HEK293 (cell line): ENCODE measurements at regions not wholly inside any gene's neighbourhood (a gene's known extent, or its start where the extent isn't known, plus 50 kb on each side); places are given as distances from the start of the nearest gene placed in this dataset.

Source experiments
- BCL11B ChIP-seq: fragments of 450-650 bp; formaldehyde crosslinking; IDR thresholded peaks from 2 replicates; pipeline ENCODE4 v1.5.1; 2016; ENCODE audit warnings: low read depth, missing biosample characterization, missing genetic modification characterization
- HOXD13 ChIP-seq: sonication (generic); formaldehyde crosslinking; IDR thresholded peaks from 2 replicates; pipeline ENCODE4 v1.8.0; 2022; ENCODE audit warnings: missing genetic modification reagents, borderline replicate concordance
- KLF10 ChIP-seq: fragments of 450-650 bp; IDR thresholded peaks from 2 replicates; pipeline ENCODE4 v1.5.1; 2018; ENCODE audit warnings: missing biosample characterization, mild to moderate bottlenecking, missing genetic modification characterization
- KLF8 ChIP-seq: fragments of 450-650 bp; formaldehyde crosslinking; IDR thresholded peaks from 2 replicates; pipeline ENCODE4 v1.5.1; 2016; ENCODE audit warnings: missing biosample characterization, missing genetic modification characterization
- MYNN ChIP-seq: fragments of 450-650 bp; formaldehyde crosslinking; IDR thresholded peaks from 2 replicates; pipeline ENCODE4 v1.5.1; 2016; ENCODE audit warnings: missing biosample characterization, missing genetic modification characterization, borderline replicate concordance
- SETDB1 ChIP-seq: IDR thresholded peaks from one replicate; pipeline ENCODE4 v1.6.1; 2017; ENCODE audit warnings: mild to moderate bottlenecking, low read length, moderate library complexity, mixed read lengths; ENCODE audit not compliant: insufficient read length
- SP7 ChIP-seq: fragments of 450-650 bp; formaldehyde crosslinking; IDR thresholded peaks from 2 replicates; pipeline ENCODE4 v1.5.1; 2016; ENCODE audit warnings: missing biosample characterization, missing genetic modification characterization
- YY2 ChIP-seq: fragments of 450-650 bp; formaldehyde crosslinking; IDR thresholded peaks from 2 replicates; pipeline ENCODE4 v1.5.1; 2016; ENCODE audit warnings: missing biosample characterization, missing genetic modification characterization
- ZBTB8A ChIP-seq: fragments of 450-650 bp; formaldehyde crosslinking; IDR thresholded peaks from 2 replicates; pipeline ENCODE4 v1.5.1; 2016; ENCODE audit warnings: missing biosample characterization, missing genetic modification characterization
- ZNF133 ChIP-seq: fragments of 450-650 bp; formaldehyde crosslinking; IDR thresholded peaks from 2 replicates; pipeline ENCODE4 v1.5.1; 2016; ENCODE audit warnings: missing biosample characterization, missing genetic modification characterization
- ZNF146 ChIP-seq: fragments of 450-650 bp; formaldehyde crosslinking; IDR thresholded peaks from 2 replicates; pipeline ENCODE4 v1.5.1; 2016; ENCODE audit warnings: missing biosample characterization, missing genetic modification characterization
- ZNF16 ChIP-seq: fragments of 450-650 bp; formaldehyde crosslinking; IDR thresholded peaks from 2 replicates; pipeline ENCODE4 v1.5.1; 2016; ENCODE audit warnings: low read depth, missing biosample characterization, missing genetic modification characterization
- ZNF174 ChIP-seq: fragments of 450-650 bp; formaldehyde crosslinking; IDR thresholded peaks from 2 replicates; pipeline ENCODE4 v1.5.0; 2017; ENCODE audit warnings: missing biosample characterization, mild to moderate bottlenecking, missing genetic modification characterization
- ZNF2 ChIP-seq: fragments of 450-650 bp; formaldehyde crosslinking; IDR thresholded peaks from 2 replicates; pipeline ENCODE4 v1.5.1; 2016; ENCODE audit warnings: missing biosample characterization, missing genetic modification characterization
- ZNF23 ChIP-seq: fragments of 450-650 bp; formaldehyde crosslinking; IDR thresholded peaks from 2 replicates; pipeline ENCODE4 v1.5.1; 2016; ENCODE audit warnings: missing biosample characterization, missing genetic modification characterization, borderline replicate concordance
- ZNF274 ChIP-seq, 2 experiments: fragments of 200-500 bp in 1 of 2; fragments of 450-650 bp in 1 of 2; sonication (Bioruptor generic) in 1 of 2; formaldehyde crosslinking in 1 of 2; IDR thresholded peaks; 2 replicates each; pipeline versions ENCODE4 v1.5.1 to v1.6.1; 2014 to 2016; ENCODE audit warnings: borderline replicate concordance in 1 of 2, inconsistent platforms in 1 of 2, low read length in 1 of 2, missing biosample characterization in 1 of 2, missing genetic modification characterization in 1 of 2
- ZNF311 ChIP-seq: fragments of 450-650 bp; formaldehyde crosslinking; IDR thresholded peaks from 2 replicates; pipeline ENCODE4 v1.5.1; 2017; ENCODE audit warnings: missing biosample characterization, missing genetic modification characterization, borderline replicate concordance
- ZNF423 ChIP-seq: fragments of 450-650 bp; formaldehyde crosslinking; IDR thresholded peaks from 2 replicates; pipeline ENCODE4 v1.5.1; 2016; ENCODE audit warnings: missing biosample characterization, missing genetic modification characterization
- ZNF426 ChIP-seq: fragments of 450-650 bp; formaldehyde crosslinking; IDR thresholded peaks from 2 replicates; pipeline ENCODE4 v1.5.1; 2017; ENCODE audit warnings: missing biosample characterization, missing genetic modification characterization, mild to moderate bottlenecking, inconsistent platforms, moderate library complexity
- ZNF48 ChIP-seq: fragments of 450-650 bp; formaldehyde crosslinking; IDR thresholded peaks from 2 replicates; pipeline ENCODE4 v1.5.1; 2016; ENCODE audit warnings: missing biosample characterization, missing genetic modification characterization
- ZNF529 ChIP-seq: fragments of 450-650 bp; formaldehyde crosslinking; IDR thresholded peaks from 2 replicates; pipeline ENCODE4 v1.5.1; 2017; ENCODE audit warnings: missing genetic modification characterization, missing biosample characterization; ENCODE audit not compliant: insufficient replicate concordance
- ZNF549 ChIP-seq: fragments of 450-650 bp; IDR thresholded peaks from 2 replicates; pipeline ENCODE4 v1.5.1; 2018; ENCODE audit warnings: missing biosample characterization, missing genetic modification characterization, mild to moderate bottlenecking, inconsistent platforms, moderate library complexity
- ZNF555 ChIP-seq: fragments of 450-650 bp; formaldehyde crosslinking; conservative IDR thresholded peaks from 2 replicates; pipeline ENCODE4 v1.5.1; 2017; ENCODE audit warnings: missing biosample characterization, mild to moderate bottlenecking, missing genetic modification characterization, inconsistent platforms
- ZNF585B ChIP-seq: fragments of 450-650 bp; formaldehyde crosslinking; IDR thresholded peaks from 2 replicates; pipeline ENCODE4 v1.5.1; 2016; ENCODE audit warnings: missing biosample characterization, missing genetic modification characterization
- ZNF658 ChIP-seq: fragments of 450-650 bp; formaldehyde crosslinking; IDR thresholded peaks from 2 replicates; pipeline ENCODE4; 2016; ENCODE audit warnings: missing biosample characterization, missing genetic modification characterization
- ZNF701 ChIP-seq: fragments of 450-650 bp; formaldehyde crosslinking; IDR thresholded peaks from 2 replicates; pipeline ENCODE4 v1.5.1; 2016; ENCODE audit warnings: missing biosample characterization, missing genetic modification characterization
- ZNF707 ChIP-seq: fragments of 450-650 bp; formaldehyde crosslinking; IDR thresholded peaks from 2 replicates; pipeline ENCODE4 v1.5.1; 2016; ENCODE audit warnings: missing biosample characterization, missing genetic modification characterization
- ZNF76 ChIP-seq: fragments of 450-650 bp; formaldehyde crosslinking; IDR thresholded peaks from 2 replicates; pipeline ENCODE4; 2016; ENCODE audit warnings: low read depth, missing biosample characterization, missing genetic modification characterization, borderline replicate concordance
- ZNF843 ChIP-seq: fragments of 450-650 bp; formaldehyde crosslinking; IDR thresholded peaks from 2 replicates; pipeline ENCODE4 v1.5.1; 2016; ENCODE audit warnings: missing biosample characterization, missing genetic modification characterization
- TF ChIP-seq, protein P1 (sequence below): fragments of 450-650 bp; formaldehyde crosslinking; IDR thresholded peaks from 2 replicates; pipeline ENCODE4 v1.5.1; 2016; ENCODE audit warnings: missing biosample characterization, missing genetic modification characterization
- TF ChIP-seq, protein P2 (sequence below): fragments of 450-650 bp; formaldehyde crosslinking; IDR thresholded peaks from 2 replicates; pipeline ENCODE4 v1.5.1; 2016; ENCODE audit warnings: missing biosample characterization, missing genetic modification characterization
- TF ChIP-seq, protein P3 (sequence below): fragments of 450-650 bp; IDR thresholded peaks from 2 replicates; pipeline ENCODE4 v1.5.1; 2018; ENCODE audit warnings: missing biosample characterization, missing genetic modification characterization
- TF ChIP-seq, protein P4 (sequence below): fragments of 450-650 bp; formaldehyde crosslinking; IDR thresholded peaks from 2 replicates; pipeline ENCODE4 v1.5.1; 2016; ENCODE audit warnings: missing biosample characterization, missing genetic modification characterization, borderline replicate concordance
- TF ChIP-seq, protein P5 (sequence below): sonication (generic); formaldehyde crosslinking; IDR thresholded peaks from 2 replicates; pipeline ENCODE4 v1.8.1; 2022; ENCODE audit warnings: mild to moderate bottlenecking, moderate library complexity, missing genetic modification reagents
- TF ChIP-seq, protein P6 (sequence below): fragments of 450-650 bp; formaldehyde crosslinking; IDR thresholded peaks from 2 replicates; pipeline ENCODE4 v1.5.1; 2016; ENCODE audit warnings: missing biosample characterization, missing genetic modification characterization

DNA sequence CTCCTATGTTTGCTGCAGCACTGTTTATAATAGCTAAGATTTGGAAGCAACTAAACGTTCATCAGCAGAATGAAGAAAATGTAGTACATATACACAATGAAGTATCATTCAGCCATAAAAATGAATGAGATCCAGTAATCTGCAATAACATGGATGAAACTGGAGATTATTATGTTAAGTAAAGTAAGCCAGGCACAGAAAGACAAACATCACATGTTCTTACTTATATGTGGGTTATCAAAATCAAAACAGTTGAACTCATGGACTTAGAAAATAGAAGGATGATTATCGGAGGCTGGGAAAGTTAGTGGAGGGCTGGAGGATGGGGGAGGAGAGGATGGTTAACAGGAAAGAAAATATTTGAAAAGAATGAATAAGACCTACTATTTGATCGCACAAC lies 1017.6 kb downstream of the KCNT2 start (continued):
- TF ChIP-seq ZBTB8A (tag by site-specific recombination), result no peak
- TF ChIP-seq, protein P1, sequence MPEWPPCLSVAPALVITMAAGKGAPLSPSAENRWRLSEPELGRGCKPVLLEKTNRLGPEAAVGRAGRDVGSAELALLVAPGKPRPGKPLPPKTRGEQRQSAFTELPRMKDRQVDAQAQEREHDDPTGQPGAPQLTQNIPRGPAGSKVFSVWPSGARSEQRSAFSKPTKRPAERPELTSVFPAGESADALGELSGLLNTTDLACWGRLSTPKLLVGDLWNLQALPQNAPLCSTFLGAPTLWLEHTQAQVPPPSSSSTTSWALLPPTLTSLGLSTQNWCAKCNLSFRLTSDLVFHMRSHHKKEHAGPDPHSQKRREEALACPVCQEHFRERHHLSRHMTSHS, result no peak
- TF ChIP-seq ZNF146 (tag by site-specific recombination), result peak; percentile 77
- no peak for TF ChIP-seq ZNF174 (tag by site-specific recombination)
- no peak for TF ChIP-seq ZNF311 (tag by site-specific recombination)
- TF ChIP-seq, protein P2, sequence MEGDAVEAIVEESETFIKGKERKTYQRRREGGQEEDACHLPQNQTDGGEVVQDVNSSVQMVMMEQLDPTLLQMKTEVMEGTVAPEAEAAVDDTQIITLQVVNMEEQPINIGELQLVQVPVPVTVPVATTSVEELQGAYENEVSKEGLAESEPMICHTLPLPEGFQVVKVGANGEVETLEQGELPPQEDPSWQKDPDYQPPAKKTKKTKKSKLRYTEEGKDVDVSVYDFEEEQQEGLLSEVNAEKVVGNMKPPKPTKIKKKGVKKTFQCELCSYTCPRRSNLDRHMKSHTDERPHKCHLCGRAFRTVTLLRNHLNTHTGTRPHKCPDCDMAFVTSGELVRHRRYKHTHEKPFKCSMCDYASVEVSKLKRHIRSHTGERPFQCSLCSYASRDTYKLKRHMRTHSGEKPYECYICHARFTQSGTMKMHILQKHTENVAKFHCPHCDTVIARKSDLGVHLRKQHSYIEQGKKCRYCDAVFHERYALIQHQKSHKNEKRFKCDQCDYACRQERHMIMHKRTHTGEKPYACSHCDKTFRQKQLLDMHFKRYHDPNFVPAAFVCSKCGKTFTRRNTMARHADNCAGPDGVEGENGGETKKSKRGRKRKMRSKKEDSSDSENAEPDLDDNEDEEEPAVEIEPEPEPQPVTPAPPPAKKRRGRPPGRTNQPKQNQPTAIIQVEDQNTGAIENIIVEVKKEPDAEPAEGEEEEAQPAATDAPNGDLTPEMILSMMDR, result no peak
- TF ChIP-seq ZNF426 (tag by site-specific recombination), result no peak
- no peak for TF ChIP-seq ZNF423 (tag by site-specific recombination)
- TF ChIP-seq ZNF658 (tag by site-specific recombination), result no peak
- TF ChIP-seq ZNF843, result peak; percentile 96
- no peak for TF ChIP-seq ZNF701 (tag by site-specific recombination)
- no peak for TF ChIP-seq ZNF16 (tag by site-specific recombination)
- TF ChIP-seq, protein P3, sequence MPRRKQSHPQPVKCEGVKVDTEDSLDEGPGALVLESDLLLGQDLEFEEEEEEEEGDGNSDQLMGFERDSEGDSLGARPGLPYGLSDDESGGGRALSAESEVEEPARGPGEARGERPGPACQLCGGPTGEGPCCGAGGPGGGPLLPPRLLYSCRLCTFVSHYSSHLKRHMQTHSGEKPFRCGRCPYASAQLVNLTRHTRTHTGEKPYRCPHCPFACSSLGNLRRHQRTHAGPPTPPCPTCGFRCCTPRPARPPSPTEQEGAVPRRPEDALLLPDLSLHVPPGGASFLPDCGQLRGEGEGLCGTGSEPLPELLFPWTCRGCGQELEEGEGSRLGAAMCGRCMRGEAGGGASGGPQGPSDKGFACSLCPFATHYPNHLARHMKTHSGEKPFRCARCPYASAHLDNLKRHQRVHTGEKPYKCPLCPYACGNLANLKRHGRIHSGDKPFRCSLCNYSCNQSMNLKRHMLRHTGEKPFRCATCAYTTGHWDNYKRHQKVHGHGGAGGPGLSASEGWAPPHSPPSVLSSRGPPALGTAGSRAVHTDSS (tag by site-specific recombination), result no peak
- TF ChIP-seq ZNF76 (tag by site-specific recombination), result peak; percentile 27; the same call in 1 of the 2 replicates
- TF ChIP-seq ZNF23 (tag by site-specific recombination), result no peak
- no peak for TF ChIP-seq ZNF529 (tag by site-specific recombination)
- no peak for TF ChIP-seq ZNF133 (tag by site-specific recombination)
- no peak for TF ChIP-seq ZNF707 (tag by site-specific recombination)
- no peak for TF ChIP-seq ZNF274 (IDR thresholded peaks at IDR 0.05; ENCODE audit: low read length)
- TF ChIP-seq ZNF274 (tag by site-specific recombination; IDR thresholded peaks at IDR 0.05; ENCODE audit: borderline replicate concordance), result no peak
- TF ChIP-seq, protein P4, sequence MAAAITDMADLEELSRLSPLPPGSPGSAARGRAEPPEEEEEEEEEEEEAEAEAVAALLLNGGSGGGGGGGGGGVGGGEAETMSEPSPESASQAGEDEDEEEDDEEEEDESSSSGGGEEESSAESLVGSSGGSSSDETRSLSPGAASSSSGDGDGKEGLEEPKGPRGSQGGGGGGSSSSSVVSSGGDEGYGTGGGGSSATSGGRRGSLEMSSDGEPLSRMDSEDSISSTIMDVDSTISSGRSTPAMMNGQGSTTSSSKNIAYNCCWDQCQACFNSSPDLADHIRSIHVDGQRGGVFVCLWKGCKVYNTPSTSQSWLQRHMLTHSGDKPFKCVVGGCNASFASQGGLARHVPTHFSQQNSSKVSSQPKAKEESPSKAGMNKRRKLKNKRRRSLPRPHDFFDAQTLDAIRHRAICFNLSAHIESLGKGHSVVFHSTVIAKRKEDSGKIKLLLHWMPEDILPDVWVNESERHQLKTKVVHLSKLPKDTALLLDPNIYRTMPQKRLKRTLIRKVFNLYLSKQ (tag by site-specific recombination), result no peak
- no peak for TF ChIP-seq ZNF2 (tag by site-specific recombination)
- TF ChIP-seq BCL11B (tag by site-specific recombination), result no peak
- no peak; the same call in 1 of the 2 replicates for TF ChIP-seq KLF10 (tag by site-specific recombination)
- TF ChIP-seq HOXD13, result no peak
- TF ChIP-seq ZNF549 (tag by site-specific recombination), result no peak
- TF ChIP-seq SP7 (tag by site-specific recombination), result no peak
- no peak for TF ChIP-seq MYNN (tag by site-specific recombination)
- TF ChIP-seq ZNF585B (tag by site-specific recombination), result no peak
- peak; percentile 34 for TF ChIP-seq SETDB1
- TF ChIP-seq, protein P5, sequence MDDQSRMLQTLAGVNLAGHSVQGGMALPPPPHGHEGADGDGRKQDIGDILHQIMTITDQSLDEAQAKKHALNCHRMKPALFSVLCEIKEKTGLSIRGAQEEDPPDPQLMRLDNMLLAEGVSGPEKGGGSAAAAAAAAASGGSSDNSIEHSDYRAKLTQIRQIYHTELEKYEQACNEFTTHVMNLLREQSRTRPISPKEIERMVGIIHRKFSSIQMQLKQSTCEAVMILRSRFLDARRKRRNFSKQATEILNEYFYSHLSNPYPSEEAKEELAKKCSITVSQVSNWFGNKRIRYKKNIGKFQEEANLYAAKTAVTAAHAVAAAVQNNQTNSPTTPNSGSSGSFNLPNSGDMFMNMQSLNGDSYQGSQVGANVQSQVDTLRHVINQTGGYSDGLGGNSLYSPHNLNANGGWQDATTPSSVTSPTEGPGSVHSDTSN (CRISPR knock-in tag), result no peak
- TF ChIP-seq, protein P6, sequence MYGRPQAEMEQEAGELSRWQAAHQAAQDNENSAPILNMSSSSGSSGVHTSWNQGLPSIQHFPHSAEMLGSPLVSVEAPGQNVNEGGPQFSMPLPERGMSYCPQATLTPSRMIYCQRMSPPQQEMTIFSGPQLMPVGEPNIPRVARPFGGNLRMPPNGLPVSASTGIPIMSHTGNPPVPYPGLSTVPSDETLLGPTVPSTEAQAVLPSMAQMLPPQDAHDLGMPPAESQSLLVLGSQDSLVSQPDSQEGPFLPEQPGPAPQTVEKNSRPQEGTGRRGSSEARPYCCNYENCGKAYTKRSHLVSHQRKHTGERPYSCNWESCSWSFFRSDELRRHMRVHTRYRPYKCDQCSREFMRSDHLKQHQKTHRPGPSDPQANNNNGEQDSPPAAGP (tag by site-specific recombination), result no peak
- TF ChIP-seq KLF8, result peak; percentile 93
- TF ChIP-seq ZNF48 (tag by site-specific recombination), result no peak
- no peak for TF ChIP-seq ZNF555
- no peak for TF ChIP-seq YY2
